Astrocyte (in vitro differentiated cells and primary cell): ENCODE measurements at regions not wholly inside any gene's neighbourhood (a gene's known extent, or its start where the extent isn't known, plus 50 kb on each side); places are given as distances from the start of the nearest gene placed in this dataset.
"Not testable (repeated sequence)": the region's sequence is repeated elsewhere in the genome, so short reads cannot be mapped to it uniquely, and the experiment has no call there.

Source experiments
- DNase-seq: peaks from one replicate; pipeline ENCODE4 v3.0.0-alpha.2; 2010; ENCODE audit warnings: low read depth
- FAIRE-seq: peaks from 2 replicates; lab custom pipeline; 2011; peaks lifted over from hg19 to GRCh38; lab: Jason Lieb, UNC
- H2AFZ ChIP-seq: 2 replicates; pipeline ENCODE4 v1.6.0; 2012; ENCODE audit warnings: low read depth, low read length, inconsistent platforms
- H3K27ac ChIP-seq: 2 replicates; pipeline ENCODE4 v1.5.1; 2011; ENCODE audit warnings: low read depth, low read length, inconsistent platforms
- H3K27me3 ChIP-seq: 2 replicates; pipeline ENCODE4 v1.6.0; 2011; ENCODE audit warnings: low read length, inconsistent platforms; ENCODE audit not compliant: insufficient read depth
- H3K36me3 ChIP-seq: 2 replicates; pipeline ENCODE4 v1.5.1; 2011; ENCODE audit warnings: low read length, inconsistent platforms; ENCODE audit not compliant: insufficient read depth
- H3K4me1 ChIP-seq: 2 replicates; pipeline ENCODE4 v1.5.1; 2011; ENCODE audit warnings: low read length, inconsistent platforms; ENCODE audit not compliant: insufficient read depth
- H3K4me2 ChIP-seq: 2 replicates; pipeline ENCODE4 v1.6.0; 2012; ENCODE audit warnings: low read length, inconsistent platforms
- H3K4me3 ChIP-seq: 2 replicates; pipeline ENCODE4 v1.5.1; 2011; ENCODE audit warnings: low read depth, mild to moderate bottlenecking, low read length, inconsistent platforms; ENCODE audit not compliant: insufficient read depth
- H3K79me2 ChIP-seq: 2 replicates; pipeline ENCODE4 v1.6.0; 2012; ENCODE audit warnings: mild to moderate bottlenecking, low read length, inconsistent platforms; ENCODE audit not compliant: insufficient read depth
- H3K9ac ChIP-seq: 2 replicates; pipeline ENCODE4 v1.6.0; 2012; ENCODE audit warnings: mild to moderate bottlenecking, low read length, inconsistent platforms
- H3K9me3 ChIP-seq: 2 replicates; pipeline ENCODE4 v1.5.1; 2012; ENCODE audit warnings: low read depth, mild to moderate bottlenecking, low read length, inconsistent platforms; ENCODE audit not compliant: insufficient read depth
- H4K20me1 ChIP-seq: 2 replicates; pipeline ENCODE4 v1.6.0; 2012; ENCODE audit warnings: low read length, inconsistent platforms; ENCODE audit not compliant: insufficient read depth
- H3K27ac Mint-ChIP-seq: one replicate; pipeline ENCODE4 v1.8.0; 2021; ENCODE audit warnings: mild to moderate bottlenecking, mixed read lengths; ENCODE audit not compliant: unreplicated experiment
- H3K27me3 Mint-ChIP-seq: one replicate; pipeline ENCODE4 v1.8.0; 2021; ENCODE audit warnings: low read depth, mixed read lengths; ENCODE audit not compliant: unreplicated experiment
- H3K36me3 Mint-ChIP-seq: one replicate; pipeline ENCODE4 v1.8.0; 2021; ENCODE audit warnings: low read depth, mixed read lengths; ENCODE audit not compliant: unreplicated experiment
- H3K4me1 Mint-ChIP-seq: one replicate; pipeline ENCODE4 v1.8.0; 2021; ENCODE audit warnings: low read depth, mixed read lengths; ENCODE audit not compliant: unreplicated experiment
- H3K4me3 Mint-ChIP-seq: one replicate; pipeline ENCODE4 v1.8.0; 2021; ENCODE audit warnings: mild to moderate bottlenecking, moderate library complexity, mixed read lengths; ENCODE audit not compliant: unreplicated experiment
- H3K9me3 Mint-ChIP-seq: one replicate; pipeline ENCODE4 v1.8.0; 2021; ENCODE audit warnings: mild to moderate bottlenecking, mixed read lengths; ENCODE audit not compliant: unreplicated experiment
- CTCF ChIP-seq: IDR thresholded peaks from 2 replicates; pipeline ENCODE4 v1.5.1; 2011; ENCODE audit warnings: low read depth, mild to moderate bottlenecking, inconsistent platforms, low read length, moderate library complexity; ENCODE audit not compliant: insufficient read depth
- EZH2 ChIP-seq: IDR thresholded peaks from 2 replicates; pipeline ENCODE4 v1.6.1; 2012; ENCODE audit warnings: mild to moderate bottlenecking, low read length, inconsistent platforms; ENCODE audit not compliant: insufficient read depth

DNA sequence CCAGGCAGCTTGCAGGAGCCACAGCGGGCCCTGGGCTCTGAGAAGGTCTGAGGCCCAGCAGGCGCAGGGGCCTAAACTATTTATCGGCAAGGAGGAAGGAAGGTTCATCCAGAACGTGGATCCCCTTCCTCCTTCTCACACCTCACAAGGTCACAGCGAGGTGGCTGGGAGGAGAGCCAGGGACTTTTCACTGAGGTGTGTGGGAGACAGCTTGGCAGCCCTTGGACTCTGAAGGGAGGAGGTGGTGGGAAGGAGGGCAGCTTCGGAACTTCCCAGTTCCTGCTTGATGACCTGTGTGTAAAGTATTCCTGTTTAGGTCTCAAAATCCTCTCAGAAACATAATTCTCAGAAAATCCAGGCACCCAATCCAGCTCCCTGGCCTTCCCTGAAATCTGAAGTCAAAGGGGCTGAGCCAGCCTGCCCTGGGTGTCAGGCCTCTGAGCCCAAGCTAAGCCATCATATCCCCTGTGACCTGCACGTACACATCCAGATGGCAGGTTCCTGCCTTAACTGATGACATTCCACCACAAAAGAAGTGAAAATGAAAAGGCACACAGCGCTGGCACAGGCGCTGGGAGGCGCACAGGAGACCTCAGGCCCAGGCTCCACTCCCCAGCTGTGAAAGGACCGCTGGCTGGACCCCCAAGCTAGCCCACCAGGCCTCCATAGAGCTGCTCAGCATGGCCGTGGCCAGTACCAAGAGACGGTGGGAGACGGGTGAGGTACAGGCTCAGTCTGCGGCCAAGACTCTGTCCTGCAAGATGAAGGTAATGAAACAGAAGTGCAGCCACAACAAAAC, 269.4 kb upstream of the FRG2C start:
- H2AFZ ChIP-seq, FAIRE-seq, H3K27me3 ChIP-seq, H3K9me3 ChIP-seq, H3K9me3 Mint-ChIP-seq, H3K27ac ChIP-seq, H3K27ac Mint-ChIP-seq, H3K27me3 Mint-ChIP-seq, H3K36me3 ChIP-seq, H4K20me1 ChIP-seq, H3K4me1 ChIP-seq, H3K4me3 Mint-ChIP-seq, H3K36me3 Mint-ChIP-seq, H3K9ac ChIP-seq, H3K4me2 ChIP-seq, H3K4me1 Mint-ChIP-seq, H3K4me3 ChIP-seq, H3K79me2 ChIP-seq: not testable (repeated sequence)
- DNase-seq: peak; percentile 7

DNA sequence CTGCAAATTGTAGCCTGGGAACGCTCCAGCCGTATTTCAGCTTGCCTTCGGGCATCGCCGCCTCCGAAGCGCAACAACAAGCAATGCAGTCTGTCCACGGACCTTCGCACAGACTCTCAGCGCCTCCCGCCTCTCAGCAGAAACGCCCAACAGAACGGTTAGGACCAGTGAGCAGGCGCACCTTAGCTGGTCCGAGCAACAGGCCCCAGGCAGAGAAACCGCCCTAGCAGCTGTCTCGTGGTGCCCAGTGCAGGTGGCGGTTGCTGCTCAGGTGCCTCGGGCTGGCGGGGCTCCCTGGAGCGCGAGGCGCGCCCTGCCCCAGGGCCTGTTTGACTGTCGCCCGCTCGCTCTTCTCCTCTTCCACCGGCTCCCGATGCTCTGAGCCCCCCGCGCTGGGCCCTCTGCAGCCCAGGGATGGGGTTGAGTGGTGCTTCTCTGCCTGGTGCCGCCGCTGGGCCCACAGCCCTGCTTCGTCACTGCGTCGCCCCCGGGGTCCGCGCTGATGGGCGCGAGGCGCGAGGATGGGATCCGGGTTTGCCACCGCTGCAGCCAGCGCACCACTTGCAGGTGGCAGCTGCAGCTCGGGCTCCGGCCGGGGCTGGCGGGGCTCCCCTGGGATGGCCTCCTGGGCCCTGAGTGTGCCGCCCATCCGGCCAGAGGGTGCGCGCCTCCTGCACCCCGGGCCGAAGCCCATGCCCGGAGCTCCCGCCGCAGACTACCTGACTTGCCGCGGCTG, 268.4 kb upstream of the FRG2C start:
- Mint-ChIP-seq H3K4me3 (no peak overlapping the region), H3K4me1 (no peaks in the 10 kb centered on the region), H3K27ac (no peak overlapping the region), H3K27me3 (peaks cover 4% of the 10 kb centered on the region), H3K36me3 (no peaks in the 10 kb centered on the region), H3K9me3 (peaks cover 8% of the 10 kb centered on the region)
- FAIRE-seq: no peak
- no peaks in the 10 kb centered on the region for H3K27me3 ChIP-seq
- no peak for TF ChIP-seq EZH2
- no peak for TF ChIP-seq CTCF
- H3K4me1 ChIP-seq: no peaks in the 10 kb centered on the region
- no peak overlapping the region for H3K27ac ChIP-seq
- H2AFZ ChIP-seq: peak overlapping the region; percentile 69
- H3K9me3 ChIP-seq: no peaks in the 10 kb centered on the region
- H3K79me2 ChIP-seq: no peaks in the 10 kb centered on the region
- H3K36me3 ChIP-seq: no peaks in the 10 kb centered on the region
- H3K9ac ChIP-seq: no peak overlapping the region
- no peak overlapping the region for H3K4me3 ChIP-seq
- H3K4me2 ChIP-seq: peak overlapping the region; percentile 64
- no peak for DNase-seq
- H4K20me1 ChIP-seq: no peaks in the 10 kb centered on the region

DNA sequence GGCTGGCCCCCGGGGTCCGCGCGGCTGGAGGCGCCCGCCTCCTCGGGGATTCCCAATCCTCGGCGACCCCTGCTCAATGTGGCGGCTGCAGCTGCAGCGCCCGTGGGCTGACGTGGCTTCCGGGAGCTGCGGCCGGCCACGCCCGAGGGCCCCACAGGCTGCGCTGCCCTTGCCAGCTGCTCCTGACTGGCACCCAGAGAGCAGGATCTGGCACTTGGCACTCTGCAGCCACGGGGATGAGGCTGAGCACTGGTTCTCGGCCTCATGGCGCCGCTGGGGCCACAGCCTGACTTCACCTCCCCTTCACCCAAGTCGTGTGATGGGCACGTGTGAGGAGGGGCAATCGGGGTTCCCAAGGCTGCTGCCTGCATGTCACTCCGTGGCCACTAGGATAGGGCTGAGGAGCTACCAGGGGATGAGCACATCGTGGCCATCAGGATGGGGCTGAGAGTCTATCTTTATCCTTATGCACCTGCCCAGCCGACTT, 267.8 kb upstream of the FRG2C start:
- Histone ChIP-seq H4K20me1 (no peaks in the 10 kb centered on the region), H3K27ac (no peak overlapping the region), H3K27me3 (no peaks in the 10 kb centered on the region), H3K36me3 (no peaks in the 10 kb centered on the region), H2AFZ (peak overlapping the region; percentile 69), H3K9ac (no peak overlapping the region), H3K4me2 (peak overlapping the region; percentile 64), H3K9me3 (no peaks in the 10 kb centered on the region), H3K4me3 (no peak overlapping the region), H3K4me1 (no peaks in the 10 kb centered on the region), H3K79me2 (no peaks in the 10 kb centered on the region)
- Mint-ChIP-seq H3K4me1 (no peaks in the 10 kb centered on the region), H3K9me3 (peaks cover 8% of the 10 kb centered on the region), H3K27ac (no peak overlapping the region), H3K27me3 (peaks cover 4% of the 10 kb centered on the region), H3K4me3 (no peak overlapping the region), H3K36me3 (no peaks in the 10 kb centered on the region)
- no peak for TF ChIP-seq EZH2
- no peak for TF ChIP-seq CTCF
- DNase-seq: no peak
- FAIRE-seq: no peak

DNA sequence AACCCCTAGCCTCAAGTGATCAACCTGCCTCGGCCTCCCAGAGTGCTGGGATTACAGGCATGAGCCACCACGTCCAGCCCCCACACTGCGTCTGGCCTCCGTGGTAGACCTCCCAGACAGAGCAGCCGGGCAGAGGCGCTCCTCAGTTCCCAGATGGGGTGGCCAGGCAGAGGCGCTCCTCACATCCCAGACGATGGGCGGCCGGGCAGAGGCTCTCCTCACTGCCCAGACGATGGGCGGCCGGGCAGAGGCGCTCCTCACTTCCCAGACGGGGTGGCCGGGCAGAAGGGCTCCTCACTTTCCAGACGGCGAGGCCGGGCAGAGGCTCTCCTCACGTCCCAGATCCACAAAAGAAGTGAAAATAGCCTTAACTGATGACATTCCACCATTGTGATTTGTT, 266.6 kb upstream of the FRG2C start:
- not testable (repeated sequence) for H3K27me3 ChIP-seq, H3K4me1 Mint-ChIP-seq, H3K4me3 ChIP-seq, H3K9me3 Mint-ChIP-seq, FAIRE-seq, H3K36me3 Mint-ChIP-seq, H3K9me3 ChIP-seq, H4K20me1 ChIP-seq, DNase-seq, H3K9ac ChIP-seq, H3K36me3 ChIP-seq, H3K79me2 ChIP-seq, H3K4me2 ChIP-seq, H3K27me3 Mint-ChIP-seq, H3K27ac Mint-ChIP-seq, H3K27ac ChIP-seq, H3K4me1 ChIP-seq, H2AFZ ChIP-seq, H3K4me3 Mint-ChIP-seq
